Thyroid gland (tissue), 4 donors: ENCODE measurements at regions not wholly inside any gene's neighbourhood (a gene's known extent, or its start where the extent isn't known, plus 50 kb on each side); places are given as distances from the start of the nearest gene placed in this dataset.

ENCODE experiments used
- CTCF ChIP-seq, 6 experiments: fragments of 200-600 bp in 3 of 6; fragments of 450-650 bp in 3 of 6; sonication (generic) in 3 of 6; IDR thresholded peaks; one replicate each; pipeline ENCODE4 v1.5.1; 2016 to 2019; ENCODE audit warnings: antibody characterized with exemption in 6 of 6, mild to moderate bottlenecking in 2 of 6, inconsistent platforms in 1 of 6, moderate library complexity in 1 of 6
- POLR2A ChIP-seq, 2 donors: fragments of 450-650 bp; IDR thresholded peaks; one replicate each; pipeline ENCODE4 v1.6.1; 2017; ENCODE audit warnings: antibody characterized with exemption in 2 of 2, mild to moderate bottlenecking in 2 of 2, moderate library complexity in 1 of 2

GRCh38 chr5:1974081-1974480, 91.4 kb upstream of the IRX4 start:
- no peak for TF ChIP-seq CTCF (IDR thresholded peaks at IDR 0.05)
- TF ChIP-seq POLR2A (IDR thresholded peaks at IDR 0.05), result no peak
